ENCODE measurements at regions not wholly inside any gene's neighbourhood (a gene's known extent, or its start where the extent isn't known, plus 50 kb on each side); places are given as distances from the start of the nearest gene placed in this dataset.

GRCh38 chr9:73531051-73531532, 379.4 kb downstream of the ANXA1 start:
- DNase-seq (ENCODE audit: low spot score): no peak
- H3K36me3 ChIP-seq (ENCODE audit: insufficient read depth): no peaks in the 10 kb centered on the region
- H3K27ac ChIP-seq (ENCODE audit: low read depth): no peak overlapping the region
- no peaks in the 10 kb centered on the region for H3K36me3 Mint-ChIP-seq (ENCODE audit: low read depth)
- no peak overlapping the region for H2AFZ ChIP-seq
- H3K4me1 Mint-ChIP-seq: peaks cover 17% of the 10 kb centered on the region
- H4K20me1 ChIP-seq (replicated peaks; ENCODE audit: insufficient read depth): no peaks in the 10 kb centered on the region
- no peak overlapping the region for H3K4me3 Mint-ChIP-seq
- H3K4me3 ChIP-seq: no peak overlapping the region
- ATAC-seq: no peak
- H3K9me2 ChIP-seq (ENCODE audit: insufficient read depth): no peaks in the 10 kb centered on the region
- H3K4me1 ChIP-seq (ENCODE audit: insufficient read depth): peaks cover 16% of the 10 kb centered on the region; the same call in 1 of the 2 replicates
- no peak overlapping the region for H3K4me2 ChIP-seq
- H3K27me3 Mint-ChIP-seq (ENCODE audit: insufficient read depth, low read depth, poor library complexity): no peaks in the 10 kb centered on the region
- TF ChIP-seq POLR2AphosphoS5 (IDR thresholded peaks at IDR 0.05; ENCODE audit: low read depth) (no peak), CREB1 (CRISPR knock-in tag; IDR thresholded peaks at IDR 0.05; ENCODE audit: low read depth) (no peak), STAT1 (IDR thresholded peaks at IDR 0.05; ENCODE audit: unreplicated experiment) (no peak), ZNF331 (CRISPR knock-in tag; IDR thresholded peaks at IDR 0.05; ENCODE audit: low read depth) (no peak), REST (IDR thresholded peaks at IDR 0.05; ENCODE audit: unreplicated experiment) (no peak), ETS1 (IDR thresholded peaks at IDR 0.05) (no peak), NANOG (IDR thresholded peaks at IDR 0.05; ENCODE audit: borderline replicate concordance) (no peak), ZNF114 (CRISPR knock-in tag; IDR thresholded peaks at IDR 0.05) (no peak), CTCF (conservative IDR thresholded peaks at IDR 0.05; ENCODE audit: low read depth in 2 of 2) (no peak), EZH2 (IDR thresholded peaks at IDR 0.05; ENCODE audit: low read depth, unreplicated experiment) (no peak), JUNB (IDR thresholded peaks at IDR 0.05; ENCODE audit: unreplicated experiment) (no peak), EZH2phosphoT487 (IDR thresholded peaks at IDR 0.05; ENCODE audit: unreplicated experiment) (no peak), ZNF462 (CRISPR knock-in tag; IDR thresholded peaks at IDR 0.05) (no peak)
- H3K9me3 Mint-ChIP-seq: 0 out of 3 replicates have a peak, but pooled peaks cover 2% of the 10 kb centered on the region
- no peaks in the 10 kb centered on the region for H3K79me2 ChIP-seq (replicated peaks; ENCODE audit: insufficient read depth)
- H3K27ac Mint-ChIP-seq: no peak overlapping the region
- H3F3A ChIP-seq (replicated peaks; ENCODE audit: low read depth): no peaks in the 10 kb centered on the region
- H3K27me3 ChIP-seq (ENCODE audit: insufficient read depth): no peaks in the 10 kb centered on the region
